Right lobe of liver (tissue), 4 donors: ENCODE measurements at regions not wholly inside any gene's neighbourhood (a gene's known extent, or its start where the extent isn't known, plus 50 kb on each side); places are given as distances from the start of the nearest gene placed in this dataset.

Source experiments
- CTCF ChIP-seq, 4 donors: fragments of 200-600 bp in 3 of 4; fragments of 450-650 bp in 1 of 4; IDR thresholded peaks; one replicate each; pipeline versions ENCODE4 v1.5.1 to v1.8.0; 2016 to 2022; ENCODE audit warnings: antibody characterized with exemption in 4 of 4, mild to moderate bottlenecking in 2 of 4
- POLR2A ChIP-seq: fragments of 450-650 bp; IDR thresholded peaks from one replicate; pipeline ENCODE4 v1.6.1; 2017; ENCODE audit warnings: antibody characterized with exemption, mild to moderate bottlenecking
- donor health status: DM: no; HTN: no; CAD: no.
- donor health status: DM: no; HTN: no; CAD: no.
- donor health status: DM: no; HTN: yes; CAD: no.

- TF ChIP-seq CTCF (IDR thresholded peaks at IDR 0.05) (no peak), POLR2A (no peak)
These were observed 377.1 kb downstream of the LRRIQ3 start for GRCh38 chr1:73820843-73821242.
